Breast epithelium (tissue), 4 donors: ENCODE measurements at regions not wholly inside any gene's neighbourhood (a gene's known extent, or its start where the extent isn't known, plus 50 kb on each side); places are given as distances from the start of the nearest gene placed in this dataset.
"Not testable (repeated sequence)": the region's sequence is repeated elsewhere in the genome, so short reads cannot be mapped to it uniquely, and the experiment has no call there.

ENCODE experiments used
- DNase-seq, 2 donors: peaks; one replicate each; pipeline ENCODE4 v3.0.0-alpha.2; 2019; ENCODE audit warnings: low spot score in 2 of 2
- H3K27ac ChIP-seq, 2 donors: fragments of 200-600 bp; sonication (generic) in 1 of 2; one replicate each; pipeline ENCODE4 v1.5.1; 2016 to 2019; ENCODE audit warnings: mild to moderate bottlenecking in 1 of 2
- H3K27me3 ChIP-seq, 2 donors: fragments of 200-600 bp; sonication (generic) in 1 of 2; one replicate each; pipeline versions ENCODE4 v1.5.1 to v1.6.0; 2017 to 2019; ENCODE audit warnings: control low read depth in 1 of 2, mild to moderate bottlenecking in 1 of 2
- H3K36me3 ChIP-seq: fragments of 200-600 bp; one replicate; pipeline ENCODE4 v1.5.1; 2019
- H3K4me1 ChIP-seq, 2 donors: fragments of 200-600 bp; sonication (generic); one replicate each; pipeline ENCODE4 v1.5.1; 2016 to 2019; ENCODE audit warnings: control low read depth in 1 of 2
- H3K4me3 ChIP-seq, 3 donors: fragments of 200-600 bp; sonication (generic); 1 replicate in 2 of 3; 2 replicates in 1 of 3; pipeline ENCODE4 v1.5.1; 2016 to 2019; ENCODE audit warnings: mild to moderate bottlenecking in 3 of 3, moderate library complexity in 2 of 3
- H3K9me3 ChIP-seq, 2 donors: fragments of 200-600 bp; sonication (generic) in 1 of 2; one replicate each; pipeline ENCODE4 v1.5.1; 2016 to 2019; ENCODE audit warnings: control low read depth in 1 of 2
- POLR2A ChIP-seq: fragments of 450-650 bp; IDR thresholded peaks from one replicate; pipeline ENCODE4 v1.6.1; 2016; ENCODE audit warnings: antibody characterized with exemption, mild to moderate bottlenecking, moderate library complexity
- POLR2AphosphoS5 ChIP-seq, 3 donors: sonication (generic); formaldehyde crosslinking; IDR thresholded peaks; one replicate each; pipeline ENCODE4 v1.6.1; 2017; ENCODE audit warnings: antibody characterized with exemption in 3 of 3
- intact Hi-C: fragments of 100-400 bp; cut with DNase I; formaldehyde crosslinking; loops from one replicate; pipeline ENCODE4 v1.15.1; 2023; ENCODE audit warnings: low total_unique reads
- TF ChIP-seq, protein P1 (sequence below), 3 donors: fragments of 450-650 bp; IDR thresholded peaks; one replicate each; pipeline ENCODE4 v1.5.1; 2016 to 2017; ENCODE audit warnings: antibody characterized with exemption in 3 of 3, mild to moderate bottlenecking in 3 of 3, moderate library complexity in 3 of 3

DNA sequence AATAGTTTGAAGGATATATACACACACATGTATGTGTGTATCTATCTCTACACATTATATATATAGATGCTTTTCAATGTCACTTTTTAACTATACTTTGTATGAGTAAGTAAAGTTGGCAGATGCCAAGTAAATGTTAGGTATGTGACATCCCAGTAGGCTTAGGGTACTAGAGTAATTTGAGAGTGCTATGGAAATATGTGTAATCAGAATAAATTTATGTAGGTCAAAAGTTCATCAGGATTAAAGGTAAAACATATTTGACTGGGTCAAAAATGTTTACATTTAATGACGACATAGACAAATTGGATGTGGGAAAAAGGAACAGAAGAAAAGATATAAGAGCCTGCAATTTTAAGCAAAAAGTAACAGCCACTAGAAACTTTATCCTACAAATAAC, 588.8 kb downstream of the ANKRD50 start:
- no peaks in the 10 kb centered on the region for H3K27me3 ChIP-seq

DNA sequence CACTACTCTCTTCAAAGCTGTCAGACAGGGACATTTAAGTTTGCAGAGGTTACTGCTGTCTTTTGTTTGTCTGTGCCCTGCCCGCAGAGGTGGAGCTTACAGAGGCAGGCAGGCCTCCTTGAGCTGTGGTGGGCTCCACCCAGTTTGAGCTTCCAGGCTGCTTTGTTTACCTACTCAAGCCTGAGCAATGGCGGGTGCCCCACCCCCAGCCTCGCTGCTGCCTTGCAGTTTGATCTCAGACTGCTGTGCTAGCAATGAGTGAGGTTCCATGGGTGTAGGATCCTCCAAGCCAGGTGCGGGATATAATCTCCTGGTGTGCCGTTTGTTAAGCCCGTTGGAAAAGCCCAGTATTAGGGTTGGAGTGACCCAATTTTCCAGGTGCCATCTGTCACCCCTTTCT, 581.2 kb downstream of the ANKRD50 start:
- DNase-seq, H3K27me3 ChIP-seq, H3K9me3 ChIP-seq, H3K27ac ChIP-seq, intact Hi-C loops, H3K4me1 ChIP-seq, H3K4me3 ChIP-seq, H3K36me3 ChIP-seq: not testable (repeated sequence)

More for the DNA sequence above, 588.8 kb downstream of the ANKRD50 start:
- intact Hi-C loops = no loop called here
- H3K4me1 ChIP-seq = no peaks in the 10 kb centered on the region
- H3K9me3 ChIP-seq = no peaks in the 10 kb centered on the region
- DNase-seq = no peak
- TF ChIP-seq POLR2AphosphoS5 (IDR thresholded peaks at IDR 0.05) (no peak), POLR2A (no peak)
- TF ChIP-seq, protein P1, sequence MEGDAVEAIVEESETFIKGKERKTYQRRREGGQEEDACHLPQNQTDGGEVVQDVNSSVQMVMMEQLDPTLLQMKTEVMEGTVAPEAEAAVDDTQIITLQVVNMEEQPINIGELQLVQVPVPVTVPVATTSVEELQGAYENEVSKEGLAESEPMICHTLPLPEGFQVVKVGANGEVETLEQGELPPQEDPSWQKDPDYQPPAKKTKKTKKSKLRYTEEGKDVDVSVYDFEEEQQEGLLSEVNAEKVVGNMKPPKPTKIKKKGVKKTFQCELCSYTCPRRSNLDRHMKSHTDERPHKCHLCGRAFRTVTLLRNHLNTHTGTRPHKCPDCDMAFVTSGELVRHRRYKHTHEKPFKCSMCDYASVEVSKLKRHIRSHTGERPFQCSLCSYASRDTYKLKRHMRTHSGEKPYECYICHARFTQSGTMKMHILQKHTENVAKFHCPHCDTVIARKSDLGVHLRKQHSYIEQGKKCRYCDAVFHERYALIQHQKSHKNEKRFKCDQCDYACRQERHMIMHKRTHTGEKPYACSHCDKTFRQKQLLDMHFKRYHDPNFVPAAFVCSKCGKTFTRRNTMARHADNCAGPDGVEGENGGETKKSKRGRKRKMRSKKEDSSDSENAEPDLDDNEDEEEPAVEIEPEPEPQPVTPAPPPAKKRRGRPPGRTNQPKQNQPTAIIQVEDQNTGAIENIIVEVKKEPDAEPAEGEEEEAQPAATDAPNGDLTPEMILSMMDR (IDR thresholded peaks at IDR 0.05) = no peak
- H3K27ac ChIP-seq = no peak overlapping the region
- H3K36me3 ChIP-seq = no peaks in the 10 kb centered on the region
- no peak overlapping the region for H3K4me3 ChIP-seq

DNA sequence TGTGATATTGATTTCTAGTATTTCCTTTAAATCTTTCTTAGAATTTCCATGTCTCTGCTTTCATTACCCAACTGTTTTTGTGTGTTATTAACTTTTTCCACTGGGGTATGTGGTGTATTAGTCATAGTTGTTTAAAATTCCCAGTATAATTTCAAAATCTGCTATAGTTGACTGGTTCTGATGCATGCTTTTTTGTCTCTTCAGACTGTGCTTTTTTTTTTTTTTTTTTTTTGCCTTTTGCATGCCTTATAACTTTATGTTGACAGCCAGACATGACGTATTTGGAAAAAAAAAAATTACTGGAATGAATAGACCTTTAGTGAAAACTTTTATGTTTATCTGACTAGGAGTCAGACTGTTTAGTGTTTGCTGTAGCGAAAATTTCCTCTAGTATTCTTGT, 580.4 kb downstream of the ANKRD50 start:
- DNase-seq = no peak
- Histone ChIP-seq H3K36me3 (no peaks in the 10 kb centered on the region), H3K9me3 (peaks cover 5 to 7% of the 10 kb centered on the region in 2 donors), H3K4me3 (no peak overlapping the region), H3K27ac (no peak overlapping the region), H3K4me1 (no peaks in the 10 kb centered on the region), H3K27me3 (no peaks in the 10 kb centered on the region)
- intact Hi-C loops = no loop called here
- TF ChIP-seq POLR2A = no peak
- no peak for TF ChIP-seq POLR2AphosphoS5 (IDR thresholded peaks at IDR 0.05)
- TF ChIP-seq, protein P1 (IDR thresholded peaks at IDR 0.05) = no peak

DNA sequence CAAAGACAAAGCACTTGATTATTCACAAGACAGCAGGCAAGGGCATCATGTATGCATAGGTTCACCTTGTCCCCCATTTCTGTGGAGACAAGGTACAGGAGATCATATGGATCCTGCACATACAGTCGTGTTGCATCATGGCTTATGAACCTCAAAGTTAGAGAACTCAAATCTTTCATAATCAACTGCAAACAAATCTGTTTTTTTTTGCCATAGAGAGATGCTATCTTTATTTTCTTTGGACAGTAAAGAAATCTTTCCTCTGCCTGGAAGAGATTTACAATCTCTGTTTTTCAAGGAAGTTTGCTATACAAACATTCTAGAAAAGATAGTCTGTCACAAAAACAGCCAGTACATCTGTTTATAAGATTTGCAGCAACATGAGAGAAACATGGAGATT, 578.8 kb downstream of the ANKRD50 start:
- H3K36me3 ChIP-seq = no peaks in the 10 kb centered on the region
- DNase-seq = no peak
- H3K27me3 ChIP-seq = no peaks in the 10 kb centered on the region
- intact Hi-C loops = no loop called here
- H3K4me1 ChIP-seq = no peaks in the 10 kb centered on the region
- H3K27ac ChIP-seq = no peak overlapping the region
- peaks cover 5 to 7% of the 10 kb centered on the region in 2 donors for H3K9me3 ChIP-seq
- TF ChIP-seq, protein P1 (IDR thresholded peaks at IDR 0.05) = no peak
- TF ChIP-seq POLR2A (no peak), POLR2AphosphoS5 (IDR thresholded peaks at IDR 0.05) (no peak)
- no peak overlapping the region for H3K4me3 ChIP-seq

DNA sequence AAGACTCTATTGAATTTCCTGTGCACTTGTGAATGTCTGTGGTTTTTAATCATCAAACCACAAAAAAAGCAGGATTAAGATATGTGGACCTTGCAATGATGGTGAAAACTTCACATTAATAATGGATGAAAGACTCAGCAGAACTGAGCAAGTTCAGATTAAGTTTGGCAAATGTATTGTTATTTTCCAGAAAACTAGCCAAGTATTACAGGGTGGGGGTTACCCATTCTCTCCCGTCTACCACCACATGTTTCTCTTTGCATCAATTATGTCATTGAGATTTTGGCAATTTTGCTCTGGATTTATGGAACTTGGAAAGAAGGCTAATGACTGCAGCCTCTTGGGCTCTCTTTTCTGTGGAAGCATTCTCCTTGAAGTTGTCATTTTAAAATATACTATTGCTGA, 577.1 kb downstream of the ANKRD50 start:
- Histone ChIP-seq H3K36me3 (no peaks in the 10 kb centered on the region), H3K27ac (no peak overlapping the region), H3K9me3 (peaks cover 5 to 7% of the 10 kb centered on the region in 2 donors), H3K4me1 (no peaks in the 10 kb centered on the region), H3K4me3 (no peak overlapping the region), H3K27me3 (no peaks in the 10 kb centered on the region)
- intact Hi-C loops = no loop called here
- no peak for DNase-seq
- no peak for TF ChIP-seq POLR2AphosphoS5 (IDR thresholded peaks at IDR 0.05)
- TF ChIP-seq, protein P1 (IDR thresholded peaks at IDR 0.05) = no peak
- no peak for TF ChIP-seq POLR2A

DNA sequence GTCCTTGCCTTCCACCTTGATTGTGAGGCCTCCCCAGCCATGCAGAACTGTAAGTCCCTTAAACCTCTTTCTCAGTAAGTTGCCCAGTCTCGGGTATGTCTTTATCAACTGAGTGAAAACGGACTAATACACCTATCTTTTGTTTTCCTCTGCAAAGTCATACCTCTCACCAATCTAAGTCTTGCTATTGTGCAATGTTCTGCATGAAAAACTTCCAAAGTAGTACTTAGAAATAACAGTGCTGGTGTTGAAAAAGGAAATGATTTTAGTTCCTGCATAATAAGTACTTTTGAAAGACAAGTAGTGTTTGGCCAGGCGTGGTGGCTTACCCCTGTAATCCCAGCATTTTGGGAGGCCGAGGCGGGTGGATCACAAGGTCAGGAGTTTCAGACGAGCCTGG, 573.5 kb downstream of the ANKRD50 start:
- intact Hi-C loops = no loop called here
- TF ChIP-seq POLR2A (no peak), POLR2AphosphoS5 (IDR thresholded peaks at IDR 0.05) (no peak)
- TF ChIP-seq, protein P1 (IDR thresholded peaks at IDR 0.05) = no peak
- Histone ChIP-seq H3K27me3 (no peaks in the 10 kb centered on the region), H3K9me3 (no peaks in the 10 kb centered on the region), H3K36me3 (no peaks in the 10 kb centered on the region), H3K27ac (no peak overlapping the region), H3K4me3 (no peak overlapping the region), H3K4me1 (no peaks in the 10 kb centered on the region)
- DNase-seq = no peak
